ENCODE measurements at regions not wholly inside any gene's neighbourhood (a gene's known extent, or its start where the extent isn't known, plus 50 kb on each side); places are given as distances from the start of the nearest gene placed in this dataset.

DNA sequence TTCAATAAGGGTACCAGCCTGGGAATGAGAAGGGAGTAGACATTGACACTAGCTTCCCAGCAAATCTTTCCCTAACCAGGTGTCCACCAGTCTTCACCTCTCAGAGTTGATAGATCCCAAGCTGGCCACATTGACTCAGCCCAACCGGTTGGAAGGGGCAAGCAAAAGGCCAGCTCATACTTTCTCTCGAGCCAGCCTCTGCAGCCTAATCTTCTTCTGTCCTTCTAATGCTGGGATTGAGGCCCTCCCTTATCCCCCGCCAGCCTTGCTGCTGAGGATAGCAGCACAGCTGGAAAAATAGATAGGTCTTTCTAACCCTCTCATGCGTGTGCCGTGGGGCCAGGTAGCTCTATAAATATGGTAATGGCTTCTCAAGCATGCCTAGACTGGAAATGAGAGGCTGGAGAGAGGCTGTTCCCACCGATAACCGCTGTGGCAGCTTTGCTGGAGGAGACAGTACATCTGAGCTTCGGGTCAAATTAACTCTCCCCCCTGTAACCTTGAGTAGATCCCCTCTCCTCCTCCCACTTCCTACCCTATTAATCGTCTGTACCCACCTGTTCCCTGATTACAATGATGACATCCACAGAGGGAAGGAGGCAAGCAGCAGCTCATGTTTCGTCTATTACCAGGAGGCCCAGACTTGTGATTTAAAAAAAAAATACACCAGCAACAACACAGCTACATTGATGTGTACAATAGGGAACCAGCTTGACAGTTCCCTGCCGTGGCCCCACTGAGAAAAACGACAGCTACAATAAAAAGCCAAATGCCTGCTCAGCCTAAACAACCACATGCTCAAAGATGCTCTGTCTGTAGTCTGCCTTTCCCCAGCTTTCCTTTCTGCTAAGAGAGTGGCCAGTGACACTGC, 219.9 kb upstream of the BRINP1 start:
- H3K27ac Mint-ChIP-seq, result peak overlapping the region; percentile 88
- no peaks in the 10 kb centered on the region for H3K9me3 Mint-ChIP-seq
- DNase-seq, result no peak
- peaks cover 22% of the 10 kb centered on the region for H3K4me1 Mint-ChIP-seq
- peak overlapping the region; percentile 3 for H3K4me3 Mint-ChIP-seq
- H3K27me3 Mint-ChIP-seq (ENCODE audit: low read depth, poor library complexity), result peaks cover 4% of the 10 kb centered on the region
- no peaks in the 10 kb centered on the region for H3K36me3 Mint-ChIP-seq (ENCODE audit: low read depth)
- TF ChIP-seq CTCF (IDR thresholded peaks at IDR 0.05), result no peak

DNA sequence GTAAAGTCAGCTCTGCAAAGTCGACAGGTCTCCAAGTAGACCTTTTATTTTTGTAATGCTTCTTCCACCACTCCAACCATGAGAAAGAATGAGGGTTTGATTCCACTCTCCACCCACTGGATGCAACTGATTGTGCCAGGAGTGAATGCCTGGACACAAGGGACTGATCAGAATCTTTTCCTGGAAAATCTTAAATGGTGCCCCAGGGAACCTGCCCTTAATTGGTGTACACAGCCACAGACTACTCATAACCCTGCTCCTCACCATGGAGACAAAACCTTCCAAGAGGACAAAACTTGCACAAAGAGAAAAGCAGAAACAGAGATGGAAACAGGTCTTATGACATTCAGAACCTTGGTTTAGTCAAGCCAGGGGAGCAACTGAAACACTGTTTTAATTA, 208.6 kb upstream of the BRINP1 start:
- DNase-seq, result no peak
- TF ChIP-seq CTCF (IDR thresholded peaks at IDR 0.05), result no peak
- H3K9me3 Mint-ChIP-seq, result peaks cover 6% of the 10 kb centered on the region
- H3K27me3 Mint-ChIP-seq (ENCODE audit: low read depth, poor library complexity), result peaks cover 7% of the 10 kb centered on the region
- H3K4me3 Mint-ChIP-seq, result no peak overlapping the region
- H3K36me3 Mint-ChIP-seq (ENCODE audit: low read depth), result no peaks in the 10 kb centered on the region
- H3K4me1 Mint-ChIP-seq, result no peaks in the 10 kb centered on the region
- H3K27ac Mint-ChIP-seq, result no peak overlapping the region

DNA sequence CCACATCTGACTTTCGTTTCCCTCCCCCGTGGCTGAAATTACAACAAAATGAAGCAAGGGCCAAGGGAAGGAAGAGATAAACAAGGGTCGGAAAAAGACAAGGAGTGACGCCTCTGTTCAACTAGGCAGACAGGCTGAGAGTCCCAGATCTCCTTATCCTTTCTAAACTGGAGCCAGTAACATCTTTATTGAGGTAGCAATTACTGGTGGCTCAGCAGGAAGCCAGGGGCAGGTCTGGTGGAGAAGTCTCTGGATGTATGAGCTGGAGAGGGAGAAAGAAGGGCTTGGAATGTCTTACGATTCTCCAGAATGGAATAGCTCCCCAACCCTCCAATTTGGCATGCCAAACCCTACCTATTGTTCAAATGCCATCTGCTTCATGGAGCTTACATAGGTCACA, 190.8 kb upstream of the BRINP1 start:
- Mint-ChIP-seq H3K27me3 (ENCODE audit: low read depth, poor library complexity) (peaks cover 14% of the 10 kb centered on the region), H3K27ac (peak overlapping the region; percentile 5), H3K4me1 (peaks cover 11% of the 10 kb centered on the region), H3K36me3 (ENCODE audit: low read depth) (no peaks in the 10 kb centered on the region), H3K9me3 (no peaks in the 10 kb centered on the region), H3K4me3 (no peak overlapping the region)
- no peak for DNase-seq
- no peak for TF ChIP-seq CTCF (IDR thresholded peaks at IDR 0.05)

- Mint-ChIP-seq H3K27ac (no peak overlapping the region), H3K4me3 (no peak overlapping the region), H3K36me3 (ENCODE audit: low read depth) (no peaks in the 10 kb centered on the region), H3K9me3 (no peaks in the 10 kb centered on the region), H3K4me1 (peaks cover 11% of the 10 kb centered on the region), H3K27me3 (ENCODE audit: low read depth, poor library complexity) (peaks cover 15% of the 10 kb centered on the region)
- no peak for DNase-seq
- no peak for TF ChIP-seq CTCF (IDR thresholded peaks at IDR 0.05)
Measured at GRCh38 chr9:119559056-119559455, 189.8 kb upstream of the BRINP1 start.

DNA sequence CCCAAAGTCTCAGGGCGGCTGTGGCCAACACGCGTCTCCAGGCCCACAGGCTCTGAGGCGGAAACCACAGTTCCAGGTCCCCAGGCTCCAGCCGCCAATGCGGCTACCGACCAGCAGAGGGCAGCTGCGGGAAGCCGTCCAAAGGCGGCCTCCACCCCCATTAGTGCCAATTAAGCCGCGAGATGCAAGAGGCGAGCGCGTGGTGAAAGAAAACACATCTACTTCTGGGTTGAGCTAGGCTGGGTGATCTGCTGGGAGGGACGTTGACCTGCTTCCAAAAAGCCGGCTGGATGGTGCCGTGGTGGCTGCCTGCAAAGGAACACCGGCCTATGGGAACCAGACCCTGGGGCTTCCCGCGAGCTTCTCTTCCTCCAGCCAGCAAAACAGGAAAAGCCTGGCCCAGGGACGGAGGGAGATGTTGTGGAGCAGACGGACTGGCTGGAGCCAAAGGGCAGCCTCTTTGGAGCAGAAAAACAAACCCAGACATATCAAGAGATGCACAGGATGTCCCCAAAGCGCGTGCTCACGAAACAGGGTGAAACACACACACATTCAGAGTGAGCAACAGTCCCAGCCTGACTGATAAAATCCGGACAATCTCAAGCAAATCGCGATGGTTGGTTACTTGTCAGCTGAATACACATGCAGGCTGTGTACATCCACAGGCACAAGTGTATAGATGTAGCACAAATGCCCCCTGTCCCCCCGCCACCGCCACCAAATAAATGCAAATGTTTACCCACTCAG, 187.1 kb upstream of the BRINP1 start:
- Mint-ChIP-seq H3K9me3 (no peaks in the 10 kb centered on the region), H3K36me3 (ENCODE audit: low read depth) (no peaks in the 10 kb centered on the region), H3K27ac (no peak overlapping the region), H3K4me3 (peak overlapping the region; percentile 79), H3K4me1 (peaks cover 11% of the 10 kb centered on the region), H3K27me3 (ENCODE audit: low read depth, poor library complexity) (peaks cover 17% of the 10 kb centered on the region)
- peak; percentile 94 for TF ChIP-seq CTCF (IDR thresholded peaks at IDR 0.05)
- peak; percentile 89 for DNase-seq

Data from nephron progenitor cell (in vitro differentiated cells).